Progenitor cell of endocrine pancreas (in vitro differentiated cells): ENCODE measurements at regions not wholly inside any gene's neighbourhood (a gene's known extent, or its start where the extent isn't known, plus 50 kb on each side); places are given as distances from the start of the nearest gene placed in this dataset.

Experiments
- DNase-seq: peaks from one replicate; pipeline ENCODE4 v3.0.0; 2021; ENCODE audit warnings: low spot score; ENCODE audit not compliant: unreplicated experiment
- H3K27ac Mint-ChIP-seq: 2 replicates; pipeline ENCODE4 v1.8.0; 2021; ENCODE audit warnings: mild to moderate bottlenecking, moderate library complexity, mixed read lengths
- H3K27me3 Mint-ChIP-seq: 2 replicates; pipeline ENCODE4 v1.8.0; 2021; ENCODE audit warnings: mixed read lengths
- H3K36me3 Mint-ChIP-seq: 2 replicates; pipeline ENCODE4 v1.8.0; 2022; ENCODE audit warnings: mixed read lengths; ENCODE audit not compliant: insufficient read depth
- H3K4me1 Mint-ChIP-seq: 2 replicates; pipeline ENCODE4 v1.8.0; 2021; ENCODE audit warnings: low read depth, mixed read lengths
- H3K4me3 Mint-ChIP-seq: 2 replicates; pipeline ENCODE4 v1.8.0; 2021; ENCODE audit warnings: low read depth, mild to moderate bottlenecking, moderate library complexity, mixed read lengths
- H3K9me3 Mint-ChIP-seq: 2 replicates; pipeline ENCODE4 v1.8.0; 2021; ENCODE audit warnings: low read depth, mixed read lengths
- CTCF ChIP-seq: fragments of 200-600 bp; sonication (generic); IDR thresholded peaks from one replicate; pipeline ENCODE4 v1.5.0; 2021; ENCODE audit warnings: antibody characterized with exemption, mild to moderate bottlenecking; ENCODE audit not compliant: unreplicated experiment

- Mint-ChIP-seq H3K27ac (no peak overlapping the region), H3K4me3 (no peak overlapping the region), H3K9me3 (peaks cover 3% of the 10 kb centered on the region), H3K27me3 (no peaks in the 10 kb centered on the region), H3K36me3 (no peaks in the 10 kb centered on the region), H3K4me1 (no peaks in the 10 kb centered on the region)
- DNase-seq, result no peak
- no peak for TF ChIP-seq CTCF
These were observed 521.0 kb upstream of the ARID1B start for GRCh38 chr6:156256161-156256560.

- no peaks in the 10 kb centered on the region for H3K4me1 Mint-ChIP-seq
- H3K9me3 Mint-ChIP-seq, result peaks cover 3% of the 10 kb centered on the region
- no peak for TF ChIP-seq CTCF
- H3K27ac Mint-ChIP-seq, result no peak overlapping the region
- H3K36me3 Mint-ChIP-seq, result no peaks in the 10 kb centered on the region
- no peaks in the 10 kb centered on the region for H3K27me3 Mint-ChIP-seq
- no peak overlapping the region for H3K4me3 Mint-ChIP-seq
- DNase-seq, result no peak
These were observed 522.9 kb upstream of the ARID1B start for GRCh38 chr6:156254240-156254639.

- Mint-ChIP-seq H3K27ac (no peak overlapping the region), H3K9me3 (peaks cover 3% of the 10 kb centered on the region), H3K4me1 (no peaks in the 10 kb centered on the region), H3K4me3 (no peak overlapping the region), H3K36me3 (no peaks in the 10 kb centered on the region), H3K27me3 (no peaks in the 10 kb centered on the region)
- TF ChIP-seq CTCF, result no peak
- DNase-seq, result no peak
These were observed 526.6 kb upstream of the ARID1B start for GRCh38 chr6:156250593-156250992.

GRCh38 chr6:156242206-156242605, 535.0 kb upstream of the ARID1B start:
- H3K27me3 Mint-ChIP-seq, result no peaks in the 10 kb centered on the region
- H3K4me1 Mint-ChIP-seq, result no peaks in the 10 kb centered on the region
- no peak for TF ChIP-seq CTCF
- no peaks in the 10 kb centered on the region for H3K36me3 Mint-ChIP-seq
- no peak for DNase-seq
- H3K4me3 Mint-ChIP-seq, result no peak overlapping the region
- no peak overlapping the region for H3K27ac Mint-ChIP-seq
- H3K9me3 Mint-ChIP-seq, result no peaks in the 10 kb centered on the region

- no peaks in the 10 kb centered on the region for H3K36me3 Mint-ChIP-seq
- DNase-seq, result no peak
- peaks cover 4% of the 10 kb centered on the region for H3K27me3 Mint-ChIP-seq
- H3K9me3 Mint-ChIP-seq, result peaks cover 6% of the 10 kb centered on the region
- TF ChIP-seq CTCF, result no peak
- no peak overlapping the region for H3K4me3 Mint-ChIP-seq
- no peak overlapping the region for H3K27ac Mint-ChIP-seq
- H3K4me1 Mint-ChIP-seq, result peaks cover 11% of the 10 kb centered on the region
These were observed 546.0 kb upstream of the ARID1B start for GRCh38 chr6:156231026-156231765.
